C1 segment of cervical spinal cord (tissue), 14 donors: ENCODE measurements at regions not wholly inside any gene's neighbourhood (a gene's known extent, or its start where the extent isn't known, plus 50 kb on each side); places are given as distances from the start of the nearest gene placed in this dataset.

ENCODE experiments used
- DNase-seq, 14 donors: peaks; one replicate each; lab custom pipeline; 2025; lab: John Stamatoyannopoulos, UW

GRCh38 chr6:121816906-121817540 is 381.6 kb downstream of the GJA1 start:
- no peak for DNase-seq

- DNase-seq: no peak
Measured at GRCh38 chr6:121823437-121823851, 388.0 kb downstream of the GJA1 start.

GRCh38 chr6:121826156-121826810 is 390.8 kb downstream of the GJA1 start:
- no peak for DNase-seq

- no peak for DNase-seq
Measured at GRCh38 chr6:121828146-121828886, 392.9 kb downstream of the GJA1 start.

GRCh38 chr6:121830736-121831135 is 395.3 kb downstream of the GJA1 start:
- DNase-seq: no peak

- no peak for DNase-seq
Measured at GRCh38 chr6:121835662-121836061, 400.2 kb downstream of the GJA1 start.

- DNase-seq: no peak
Measured at GRCh38 chr6:121837545-121838229, 402.2 kb downstream of the GJA1 start.

- no peak for DNase-seq
Measured at GRCh38 chr6:121838842-121839241, 403.4 kb downstream of the GJA1 start.

- no peak for DNase-seq
Measured at GRCh38 chr6:121839896-121840295, 404.4 kb downstream of the GJA1 start.

GRCh38 chr6:121844898-121845297 is 409.5 kb downstream of the GJA1 start:
- no peak for DNase-seq

GRCh38 chr6:121847806-121848522 is 412.5 kb downstream of the GJA1 start:
- peak in 2 of 14 donors; percentile 3 to 13 for DNase-seq

- peak in 1 of 14 donors; percentile 9 for DNase-seq
Measured at GRCh38 chr6:121848523-121849255, 413.2 kb downstream of the GJA1 start.

- DNase-seq: peak in 1 of 14 donors; percentile 1
Measured at GRCh38 chr6:121849477-121849876, 414.0 kb downstream of the GJA1 start.

- DNase-seq: peak in 4 of 14 donors; percentile 3 to 13 (median 8)
Measured at GRCh38 chr6:121851056-121851455, 415.6 kb downstream of the GJA1 start.

- no peak for DNase-seq
Measured at GRCh38 chr6:121853686-121854085, 418.2 kb downstream of the GJA1 start.

- no peak for DNase-seq
Measured at GRCh38 chr6:121855521-121855920, 420.1 kb downstream of the GJA1 start.

GRCh38 chr6:121856296-121856695 is 420.9 kb downstream of the GJA1 start:
- no peak for DNase-seq

- no peak for DNase-seq
Measured at GRCh38 chr6:121857551-121857950, 422.1 kb downstream of the GJA1 start.

GRCh38 chr6:121858310-121858709 is 422.9 kb downstream of the GJA1 start:
- DNase-seq: no peak

- DNase-seq: no peak
Measured at GRCh38 chr6:121858986-121859385, 423.5 kb downstream of the GJA1 start.

- DNase-seq: no peak
Measured at GRCh38 chr6:121865811-121866210, 430.4 kb downstream of the GJA1 start.
